ENCODE measurements at regions not wholly inside any gene's neighbourhood (a gene's known extent, or its start where the extent isn't known, plus 50 kb on each side); places are given as distances from the start of the nearest gene placed in this dataset.

- H3K4me3 ChIP-seq (ENCODE audit: low read depth, low read length): no peak overlapping the region
- DNase-seq (ENCODE audit: low read depth): peak; percentile 25
- TF ChIP-seq CTCF (IDR thresholded peaks at IDR 0.05; ENCODE audit: low read depth, low read length): no peak
- TF ChIP-seq MYC (IDR thresholded peaks at IDR 0.05; ENCODE audit: low read depth, low read length): no peak
- no peak for TF ChIP-seq POLR2A (IDR thresholded peaks at IDR 0.05; ENCODE audit: extremely low read depth, insufficient read length)
- TF ChIP-seq MAX (IDR thresholded peaks at IDR 0.05; ENCODE audit: low read depth, low read length): no peak
These were observed 108.3 kb downstream of the AHR start for GRCh38 chr7:17406738-17407137.

- DNase-seq (ENCODE audit: low read depth): no peak
- H3K4me3 ChIP-seq (ENCODE audit: low read depth, low read length): no peak overlapping the region
- TF ChIP-seq MAX (IDR thresholded peaks at IDR 0.05; ENCODE audit: low read depth, low read length) (no peak), MYC (IDR thresholded peaks at IDR 0.05; ENCODE audit: low read depth, low read length) (no peak), POLR2A (IDR thresholded peaks at IDR 0.05; ENCODE audit: extremely low read depth, insufficient read length) (no peak), CTCF (IDR thresholded peaks at IDR 0.05; ENCODE audit: low read depth, low read length) (no peak)
These were observed 108.8 kb downstream of the AHR start for GRCh38 chr7:17407229-17407628.

GRCh38 chr7:17408245-17408903 is 109.9 kb downstream of the AHR start:
- H3K4me3 ChIP-seq (ENCODE audit: low read depth, low read length): no peak overlapping the region
- peak; percentile 62 for TF ChIP-seq MAX (IDR thresholded peaks at IDR 0.05; ENCODE audit: low read depth, low read length)
- TF ChIP-seq CTCF (IDR thresholded peaks at IDR 0.05; ENCODE audit: low read depth, low read length): no peak
- peak; percentile 82 for TF ChIP-seq MYC (IDR thresholded peaks at IDR 0.05; ENCODE audit: low read depth, low read length)
- TF ChIP-seq POLR2A (IDR thresholded peaks at IDR 0.05; ENCODE audit: extremely low read depth, insufficient read length): no peak
- peak; percentile 99 for DNase-seq (ENCODE audit: low read depth)

- TF ChIP-seq CTCF (IDR thresholded peaks at IDR 0.05; ENCODE audit: low read depth, low read length) (no peak), MAX (IDR thresholded peaks at IDR 0.05; ENCODE audit: low read depth, low read length) (no peak)
- DNase-seq (ENCODE audit: low read depth): no peak
- H3K4me3 ChIP-seq (ENCODE audit: low read depth, low read length): no peak overlapping the region
These were observed 110.4 kb downstream of the AHR start for GRCh38 chr7:17408904-17409290.

- H3K4me3 ChIP-seq (ENCODE audit: low read depth, low read length): no peak overlapping the region
- no peak for DNase-seq (ENCODE audit: low read depth)
- TF ChIP-seq CTCF (IDR thresholded peaks at IDR 0.05; ENCODE audit: low read depth, low read length): no peak
- TF ChIP-seq POLR2A (IDR thresholded peaks at IDR 0.05; ENCODE audit: extremely low read depth, insufficient read length): no peak
- no peak for TF ChIP-seq MAX (IDR thresholded peaks at IDR 0.05; ENCODE audit: low read depth, low read length)
- TF ChIP-seq MYC (IDR thresholded peaks at IDR 0.05; ENCODE audit: low read depth, low read length): no peak
These were observed 113.5 kb downstream of the AHR start for GRCh38 chr7:17411922-17412321.

Measured in NB4 (cell line).